ENCODE measurements at regions not wholly inside any gene's neighbourhood (a gene's known extent, or its start where the extent isn't known, plus 50 kb on each side); places are given as distances from the start of the nearest gene placed in this dataset.
"Not testable (repeated sequence)": the region's sequence is repeated elsewhere in the genome, so short reads cannot be mapped to it uniquely, and the experiment has no call there.

DNA sequence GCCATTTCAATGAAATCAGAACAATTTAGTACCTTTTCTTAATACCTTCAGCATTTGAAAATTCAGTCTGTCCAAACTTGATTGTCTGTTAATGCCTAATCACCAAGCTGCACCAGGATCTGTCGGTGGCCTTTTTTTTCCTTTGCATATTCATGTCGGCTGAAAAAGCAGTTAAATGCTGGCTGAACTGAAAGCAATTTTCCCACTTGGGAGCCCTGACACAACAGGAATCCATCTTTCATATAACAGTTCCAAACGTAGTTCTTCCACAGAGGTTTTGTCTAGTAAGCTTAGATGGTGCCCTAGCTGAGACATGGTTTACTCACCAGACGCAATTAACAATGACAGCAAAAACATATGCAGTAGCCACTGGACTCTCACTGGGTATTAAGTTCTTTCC, 83.6 kb upstream of the CHCHD3 start:
- H2BK5ac ChIP-seq (ENCODE audit: low read depth, low read length, poor library complexity): no peak overlapping the region
- DNase-seq: no peak
- H3K14ac ChIP-seq (ENCODE audit: low read length): no peak overlapping the region
- peaks cover 0 to 2% of the 10 kb centered on the region in 2 experiments for H3K4me1 ChIP-seq (ENCODE audit: control insufficient read depth in 1 of 2, insufficient read depth in 2 of 2, low read length in 2 of 2)
- no peak overlapping the region for H3K9ac ChIP-seq (ENCODE audit: low read length)
- no peaks in the 10 kb centered on the region for H3K27me3 ChIP-seq (ENCODE audit: insufficient read depth, low read length)
- no peaks in the 10 kb centered on the region for H3K79me1 ChIP-seq (ENCODE audit: low read length)
- H3K4me3 ChIP-seq (ENCODE audit: low read depth, low read length): no peak overlapping the region
- H3K4ac ChIP-seq (ENCODE audit: low read depth, low read length): no peak overlapping the region
- H3K18ac ChIP-seq (ENCODE audit: low read length): no peak overlapping the region
- no peak overlapping the region for H2AFZ ChIP-seq (ENCODE audit: insufficient read depth, low read length, poor library complexity)
- H2AK5ac ChIP-seq (ENCODE audit: low read length): no peak overlapping the region
- no peaks in the 10 kb centered on the region for H3K79me2 ChIP-seq (ENCODE audit: control insufficient read depth, insufficient read depth, low read length, poor library complexity)
- no peaks in the 10 kb centered on the region for H3K36me3 ChIP-seq (ENCODE audit: control insufficient read depth in 1 of 2, insufficient read depth in 2 of 2, low read length in 2 of 2)
- WGBS (ENCODE audit: extremely low coverage, insufficient coverage, insufficient read length): no CpG with 5 or more reads among the region's 4 CpGs
- no peak overlapping the region for H3K23ac ChIP-seq (ENCODE audit: low read length)
- no peak overlapping the region for H4K91ac ChIP-seq (ENCODE audit: low read depth, low read length)
- H2BK12ac ChIP-seq (ENCODE audit: low read length): no peak overlapping the region
- no peak overlapping the region for H4K8ac ChIP-seq (ENCODE audit: low read depth, low read length)
- H2BK120ac ChIP-seq (ENCODE audit: insufficient read depth, low read length, poor library complexity): no peak overlapping the region
- no peak overlapping the region for H3K4me2 ChIP-seq (ENCODE audit: low read length)
- no peak overlapping the region for H4K12ac ChIP-seq (ENCODE audit: low read depth, low read length)
- H3K9me3 ChIP-seq (ENCODE audit: insufficient read depth, low read depth, low read length): peaks cover 1% of the 10 kb centered on the region
- H3K27ac ChIP-seq (ENCODE audit: low read depth, low read length): no peak overlapping the region

DNA sequence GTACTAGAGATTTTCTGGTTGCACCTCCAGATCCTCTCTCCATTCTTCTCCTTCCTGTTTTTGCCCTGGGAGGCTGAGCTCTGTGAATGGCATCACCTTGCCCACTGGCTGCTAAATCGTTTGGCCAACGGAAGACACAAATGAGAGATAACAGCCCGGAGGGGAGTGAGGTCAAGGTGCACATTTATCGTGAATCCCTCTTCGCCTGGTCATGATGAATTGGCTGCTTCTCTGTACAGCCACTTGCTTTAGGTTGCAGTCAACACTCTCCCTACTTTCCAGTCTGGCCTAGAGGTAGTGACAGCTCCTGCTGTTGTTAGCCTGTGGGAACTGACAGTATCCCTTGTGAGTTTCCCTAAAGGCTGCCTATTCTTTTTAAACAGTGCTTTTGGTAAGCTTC, 85.4 kb upstream of the CHCHD3 start:
- Histone ChIP-seq H2AFZ (ENCODE audit: insufficient read depth, low read length, poor library complexity) (no peak overlapping the region), H3K9ac (ENCODE audit: low read length) (no peak overlapping the region)
- no CpG with 5 or more reads among the region's 5 CpGs for WGBS (ENCODE audit: extremely low coverage, insufficient coverage, insufficient read length)

GRCh38 chr7:133169167-133169822, 83.6 kb upstream of the EXOC4 start:
- not testable (repeated sequence) for H2BK5ac ChIP-seq (ENCODE audit: low read depth, low read length, poor library complexity); H3K27ac ChIP-seq (ENCODE audit: low read depth, low read length); H3K9ac ChIP-seq (ENCODE audit: low read length); H3K79me1 ChIP-seq (ENCODE audit: low read length); H2BK12ac ChIP-seq (ENCODE audit: low read length); H2AFZ ChIP-seq (ENCODE audit: insufficient read depth, low read length, poor library complexity); H3K23ac ChIP-seq (ENCODE audit: low read length); H3K4me1 ChIP-seq (ENCODE audit: control insufficient read depth in 1 of 2, insufficient read depth in 2 of 2, low read length in 2 of 2); H3K14ac ChIP-seq (ENCODE audit: low read length); H3K9me3 ChIP-seq (ENCODE audit: insufficient read depth, low read depth, low read length); H3K4me2 ChIP-seq (ENCODE audit: low read length); DNase-seq; H3K27me3 ChIP-seq (ENCODE audit: insufficient read depth, low read length); H2BK120ac ChIP-seq (ENCODE audit: insufficient read depth, low read length, poor library complexity); H3K36me3 ChIP-seq (ENCODE audit: control insufficient read depth in 1 of 2, insufficient read depth in 2 of 2, low read length in 2 of 2); H4K91ac ChIP-seq (ENCODE audit: low read depth, low read length); H4K12ac ChIP-seq (ENCODE audit: low read depth, low read length); H3K18ac ChIP-seq (ENCODE audit: low read length); H2AK5ac ChIP-seq (ENCODE audit: low read length); H4K8ac ChIP-seq (ENCODE audit: low read depth, low read length); H3K4ac ChIP-seq (ENCODE audit: low read depth, low read length); H3K79me2 ChIP-seq (ENCODE audit: control insufficient read depth, insufficient read depth, low read length, poor library complexity); H3K4me3 ChIP-seq (ENCODE audit: low read depth, low read length)
- WGBS (ENCODE audit: extremely low coverage, insufficient coverage, insufficient read length): no CpG with 5 or more reads among the region's 11 CpGs

More for the DNA sequence above, 85.4 kb upstream of the CHCHD3 start:
- no peak for DNase-seq
- Histone ChIP-seq H3K27ac (ENCODE audit: low read depth, low read length) (no peak overlapping the region), H2BK12ac (ENCODE audit: low read length) (no peak overlapping the region), H3K18ac (ENCODE audit: low read length) (no peak overlapping the region), H3K79me1 (ENCODE audit: low read length) (no peaks in the 10 kb centered on the region), H3K79me2 (ENCODE audit: control insufficient read depth, insufficient read depth, low read length, poor library complexity) (no peaks in the 10 kb centered on the region), H4K91ac (ENCODE audit: low read depth, low read length) (no peak overlapping the region), H3K4me2 (ENCODE audit: low read length) (no peak overlapping the region), H2BK5ac (ENCODE audit: low read depth, low read length, poor library complexity) (no peak overlapping the region), H3K27me3 (ENCODE audit: insufficient read depth, low read length) (no peaks in the 10 kb centered on the region), H3K4me3 (ENCODE audit: low read depth, low read length) (no peak overlapping the region), H4K8ac (ENCODE audit: low read depth, low read length) (no peak overlapping the region), H3K36me3 (ENCODE audit: control insufficient read depth in 1 of 2, insufficient read depth in 2 of 2, low read length in 2 of 2) (no peaks in the 10 kb centered on the region), H4K12ac (ENCODE audit: low read depth, low read length) (peak overlapping the region; percentile 47), H3K4me1 (ENCODE audit: control insufficient read depth in 1 of 2, insufficient read depth in 2 of 2, low read length in 2 of 2) (peaks cover 0 to 2% of the 10 kb centered on the region in 2 experiments), H3K23ac (ENCODE audit: low read length) (peak overlapping the region; percentile 33), H3K4ac (ENCODE audit: low read depth, low read length) (no peak overlapping the region), H2BK120ac (ENCODE audit: insufficient read depth, low read length, poor library complexity) (no peak overlapping the region), H2AK5ac (ENCODE audit: low read length) (no peak overlapping the region), H3K9me3 (ENCODE audit: insufficient read depth, low read depth, low read length) (peaks cover 1% of the 10 kb centered on the region), H3K14ac (ENCODE audit: low read length) (no peak overlapping the region)

DNA sequence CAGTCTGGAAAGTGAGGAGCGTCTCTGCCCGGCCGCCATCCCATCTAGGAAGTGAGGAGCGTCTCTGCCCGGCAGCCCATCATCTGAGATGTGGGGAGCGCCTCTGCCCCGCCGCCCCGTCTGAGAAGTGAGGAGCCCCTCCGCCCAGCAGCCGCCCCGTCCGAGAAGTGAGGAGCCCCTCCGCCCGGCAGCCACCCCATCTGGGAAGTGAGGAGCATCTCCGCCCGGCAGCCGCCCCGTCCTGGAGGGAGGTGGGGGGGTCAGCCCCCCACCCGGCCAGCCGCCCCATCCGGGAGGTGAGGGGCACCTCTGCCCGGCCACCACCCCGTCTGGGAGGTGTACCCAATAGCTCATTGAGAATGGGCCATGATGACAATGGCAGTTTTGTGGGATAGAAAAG, 75.4 kb upstream of the EXOC4 start:
- H2AK5ac ChIP-seq (ENCODE audit: low read length); H2BK12ac ChIP-seq (ENCODE audit: low read length); H3K79me2 ChIP-seq (ENCODE audit: control insufficient read depth, insufficient read depth, low read length, poor library complexity); H3K4me2 ChIP-seq (ENCODE audit: low read length); H3K9me3 ChIP-seq (ENCODE audit: insufficient read depth, low read depth, low read length); H3K4me3 ChIP-seq (ENCODE audit: low read depth, low read length); H3K27me3 ChIP-seq (ENCODE audit: insufficient read depth, low read length); H4K91ac ChIP-seq (ENCODE audit: low read depth, low read length); H2BK120ac ChIP-seq (ENCODE audit: insufficient read depth, low read length, poor library complexity); H3K27ac ChIP-seq (ENCODE audit: low read depth, low read length); H3K79me1 ChIP-seq (ENCODE audit: low read length); H3K18ac ChIP-seq (ENCODE audit: low read length); DNase-seq; H3K4ac ChIP-seq (ENCODE audit: low read depth, low read length); H4K8ac ChIP-seq (ENCODE audit: low read depth, low read length); H3K14ac ChIP-seq (ENCODE audit: low read length); H4K12ac ChIP-seq (ENCODE audit: low read depth, low read length); H3K9ac ChIP-seq (ENCODE audit: low read length); H2AFZ ChIP-seq (ENCODE audit: insufficient read depth, low read length, poor library complexity); H2BK5ac ChIP-seq (ENCODE audit: low read depth, low read length, poor library complexity); H3K36me3 ChIP-seq (ENCODE audit: control insufficient read depth in 1 of 2, insufficient read depth in 2 of 2, low read length in 2 of 2); H3K23ac ChIP-seq (ENCODE audit: low read length); H3K4me1 ChIP-seq (ENCODE audit: control insufficient read depth in 1 of 2, insufficient read depth in 2 of 2, low read length in 2 of 2): not testable (repeated sequence)
- WGBS (ENCODE audit: extremely low coverage, insufficient coverage, insufficient read length): no CpG with 5 or more reads among the region's 24 CpGs

Measured in trophoblast cell (in vitro differentiated cells and primary cell).